Smooth muscle cell (in vitro differentiated cells): ENCODE measurements at regions not wholly inside any gene's neighbourhood (a gene's known extent, or its start where the extent isn't known, plus 50 kb on each side); places are given as distances from the start of the nearest gene placed in this dataset.
A peak's percentile ranks its signal among the peaks of the same experiment; 100 is the strongest.

ENCODE experiments used
- DNase-seq: peaks from one replicate; lab custom pipeline; 2025; ENCODE audit not compliant: unreplicated experiment; lab: John Stamatoyannopoulos, UW
- H2AFZ ChIP-seq: fragments of 200-600 bp; sonication (generic); 2 replicates; pipeline ENCODE4 v1.6.0; 2016; ENCODE audit warnings: antibody characterized with exemption, low read depth, mild to moderate bottlenecking
- H3F3A ChIP-seq: fragments of 200-600 bp; sonication (generic); 2 replicates; pipeline ENCODE4 v1.6.0; 2017; ENCODE audit warnings: antibody characterized with exemption, low read depth
- H3K27ac ChIP-seq: fragments of 200-600 bp; sonication (generic); 2 replicates; pipeline ENCODE4 v1.5.1; 2016; ENCODE audit warnings: low read depth, mild to moderate bottlenecking
- H3K27me3 ChIP-seq: fragments of 200-600 bp; sonication (generic); 2 replicates; pipeline ENCODE4 v1.6.1; 2016; ENCODE audit warnings: low read depth, mild to moderate bottlenecking
- H3K36me3 ChIP-seq: fragments of 200-600 bp; sonication (generic); 2 replicates; pipeline ENCODE4 v1.5.1; 2016; ENCODE audit warnings: low read depth
- H3K4me1 ChIP-seq: fragments of 200-600 bp; sonication (generic); 2 replicates; pipeline ENCODE4 v1.5.1; 2016; ENCODE audit warnings: low read depth
- H3K4me2 ChIP-seq: fragments of 200-600 bp; sonication (generic); 2 replicates; pipeline ENCODE4 v1.6.0; 2016; ENCODE audit warnings: mild to moderate bottlenecking
- H3K4me3 ChIP-seq: fragments of 200-600 bp; sonication (generic); 2 replicates; pipeline ENCODE4 v1.5.1; 2016; ENCODE audit warnings: mild to moderate bottlenecking
- H3K79me2 ChIP-seq: fragments of 200-600 bp; sonication (generic); 2 replicates; pipeline ENCODE4 v1.6.0; 2016; ENCODE audit warnings: low read depth, mild to moderate bottlenecking
- H3K9ac ChIP-seq: fragments of 200-600 bp; sonication (generic); 2 replicates; pipeline ENCODE4 v1.6.0; 2016; ENCODE audit warnings: low read depth
- H3K9me3 ChIP-seq: fragments of 200-600 bp; sonication (generic); replicated peaks from 2 replicates; pipeline ENCODE4 v1.5.1; 2016; ENCODE audit warnings: low read depth
- H4K20me1 ChIP-seq: fragments of 200-600 bp; sonication (generic); 2 replicates; pipeline ENCODE4 v1.6.0; 2016; ENCODE audit warnings: low read depth
- WGBS: methylation state at CpG from one replicate; pipeline ENCODE4 v1.1.7; 2016; ENCODE audit warnings: low lambda C conversion rate; 5-methylcytosine and 5-hydroxymethylcytosine counted together
- TF ChIP-seq, protein P1 (sequence below): fragments of 200-600 bp; sonication (generic); IDR thresholded peaks from 2 replicates; pipeline ENCODE4 v1.5.1; 2017; ENCODE audit warnings: borderline replicate concordance, mild to moderate bottlenecking, antibody characterized with exemption; ENCODE audit not compliant: insufficient read depth, poor library complexity, severe bottlenecking

DNA sequence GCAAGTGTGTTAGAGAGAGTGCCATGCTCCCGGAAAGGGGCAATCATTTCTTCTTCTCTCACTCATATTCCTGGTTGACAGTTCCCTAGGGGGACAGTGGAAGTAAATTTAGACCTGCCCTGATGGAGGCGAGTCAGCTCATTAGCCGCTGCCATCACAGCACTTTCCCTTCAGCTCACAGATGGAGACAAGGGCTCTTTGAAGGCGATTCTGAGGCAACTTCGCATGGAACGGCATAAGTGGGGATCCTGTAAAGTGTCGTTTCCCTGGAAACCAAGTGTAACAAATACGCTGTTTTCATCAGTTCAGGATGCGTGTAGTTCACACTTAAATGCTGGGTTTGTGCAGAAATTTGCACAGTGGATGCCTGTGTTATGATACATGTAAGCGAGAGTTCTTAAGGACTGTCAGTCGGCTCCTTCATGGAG lies 114.5 kb upstream of the TMPRSS15 start:
- H3K9me3 ChIP-seq = no peaks in the 10 kb centered on the region
- no peak overlapping the region for H3K4me3 ChIP-seq
- no peak for DNase-seq
- no peaks in the 10 kb centered on the region for H3K4me1 ChIP-seq
- TF ChIP-seq, protein P1, sequence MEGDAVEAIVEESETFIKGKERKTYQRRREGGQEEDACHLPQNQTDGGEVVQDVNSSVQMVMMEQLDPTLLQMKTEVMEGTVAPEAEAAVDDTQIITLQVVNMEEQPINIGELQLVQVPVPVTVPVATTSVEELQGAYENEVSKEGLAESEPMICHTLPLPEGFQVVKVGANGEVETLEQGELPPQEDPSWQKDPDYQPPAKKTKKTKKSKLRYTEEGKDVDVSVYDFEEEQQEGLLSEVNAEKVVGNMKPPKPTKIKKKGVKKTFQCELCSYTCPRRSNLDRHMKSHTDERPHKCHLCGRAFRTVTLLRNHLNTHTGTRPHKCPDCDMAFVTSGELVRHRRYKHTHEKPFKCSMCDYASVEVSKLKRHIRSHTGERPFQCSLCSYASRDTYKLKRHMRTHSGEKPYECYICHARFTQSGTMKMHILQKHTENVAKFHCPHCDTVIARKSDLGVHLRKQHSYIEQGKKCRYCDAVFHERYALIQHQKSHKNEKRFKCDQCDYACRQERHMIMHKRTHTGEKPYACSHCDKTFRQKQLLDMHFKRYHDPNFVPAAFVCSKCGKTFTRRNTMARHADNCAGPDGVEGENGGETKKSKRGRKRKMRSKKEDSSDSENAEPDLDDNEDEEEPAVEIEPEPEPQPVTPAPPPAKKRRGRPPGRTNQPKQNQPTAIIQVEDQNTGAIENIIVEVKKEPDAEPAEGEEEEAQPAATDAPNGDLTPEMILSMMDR = no peak
- no peaks in the 10 kb centered on the region for H3K27me3 ChIP-seq
- H4K20me1 ChIP-seq = no peaks in the 10 kb centered on the region
- H3K4me2 ChIP-seq = no peak overlapping the region
- no peak overlapping the region for H2AFZ ChIP-seq
- no peaks in the 10 kb centered on the region for H3K79me2 ChIP-seq
- H3K9ac ChIP-seq = no peak overlapping the region
- WGBS = 73% methylated on average over 11 of the region's 11 CpGs
- no peaks in the 10 kb centered on the region for H3F3A ChIP-seq
- no peaks in the 10 kb centered on the region for H3K36me3 ChIP-seq
- no peak overlapping the region for H3K27ac ChIP-seq

DNA sequence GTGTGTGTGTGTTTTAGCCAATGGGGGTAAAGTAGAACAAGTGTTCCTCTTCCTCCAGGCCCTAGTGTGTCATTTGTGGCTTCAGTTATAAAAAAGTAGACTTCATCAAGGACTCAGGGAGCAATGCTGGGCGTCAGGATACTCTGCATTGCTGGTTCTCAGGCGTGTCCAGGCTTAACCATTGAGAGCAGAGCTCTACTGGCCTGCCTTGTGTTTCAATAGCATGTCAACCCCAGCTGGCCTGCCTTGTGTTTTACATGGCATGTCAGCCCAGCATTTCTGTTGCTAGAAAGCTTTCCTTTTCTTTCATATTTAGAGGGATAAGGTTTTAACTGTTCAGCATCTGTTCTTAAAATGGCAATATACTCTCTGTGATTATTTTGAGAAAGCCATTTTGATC lies 117.6 kb upstream of the TMPRSS15 start:
- H3K36me3 ChIP-seq = no peaks in the 10 kb centered on the region
- TF ChIP-seq, protein P1 = no peak
- no peak overlapping the region for H2AFZ ChIP-seq
- no peak for DNase-seq
- H3K27me3 ChIP-seq = no peaks in the 10 kb centered on the region
- H4K20me1 ChIP-seq = no peaks in the 10 kb centered on the region
- H3K9me3 ChIP-seq = no peaks in the 10 kb centered on the region
- no peak overlapping the region for H3K4me3 ChIP-seq
- no peak overlapping the region for H3K4me2 ChIP-seq
- H3K79me2 ChIP-seq = no peaks in the 10 kb centered on the region
- 28% methylated on average over 2 of the region's 2 CpGs for WGBS
- no peaks in the 10 kb centered on the region for H3F3A ChIP-seq
- H3K9ac ChIP-seq = no peak overlapping the region
- H3K4me1 ChIP-seq = no peaks in the 10 kb centered on the region
- no peak overlapping the region for H3K27ac ChIP-seq

DNA sequence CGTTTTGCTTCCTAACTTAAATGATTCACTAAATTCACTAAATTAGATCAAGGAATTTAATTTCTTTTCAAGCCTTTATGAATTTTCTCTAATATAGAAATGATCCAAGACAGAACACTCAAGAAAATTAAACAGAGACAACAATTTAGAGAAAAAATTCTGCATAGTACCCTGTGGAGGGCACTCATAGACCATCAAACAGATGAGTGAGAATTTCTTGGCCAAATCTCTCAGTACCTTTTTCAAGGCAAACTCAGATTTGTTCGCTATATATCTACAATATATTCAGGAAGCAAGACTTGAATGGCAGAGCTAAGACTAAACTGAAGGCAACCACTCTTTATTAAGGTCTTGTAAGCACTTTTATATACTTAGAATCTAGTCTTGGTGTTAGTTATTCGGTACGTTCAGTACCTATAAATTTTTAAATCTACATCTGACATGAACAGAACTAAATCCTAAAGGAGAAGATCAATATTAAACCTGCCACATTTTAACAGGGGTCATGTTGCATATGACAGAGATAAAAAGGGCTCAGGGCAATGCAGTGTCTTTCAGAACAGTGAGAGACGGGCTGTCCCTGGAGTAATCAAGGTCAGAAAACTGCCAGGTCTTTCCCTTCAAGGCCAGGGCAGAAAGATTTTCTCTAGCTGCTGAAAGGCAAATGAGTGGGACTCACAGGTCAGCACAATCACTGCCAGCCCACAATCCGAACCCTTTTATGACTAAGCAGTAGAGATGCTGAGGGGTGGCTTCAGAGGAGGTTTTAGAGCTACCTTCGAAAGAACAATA lies 118.8 kb upstream of the TMPRSS15 start:
- H3F3A ChIP-seq = no peaks in the 10 kb centered on the region
- no peak overlapping the region for H2AFZ ChIP-seq
- no peaks in the 10 kb centered on the region for H3K79me2 ChIP-seq
- H3K9me3 ChIP-seq = no peaks in the 10 kb centered on the region
- no peak for DNase-seq
- no peak overlapping the region for H3K9ac ChIP-seq
- TF ChIP-seq, protein P1 = peak; percentile 28
- H4K20me1 ChIP-seq = no peaks in the 10 kb centered on the region
- H3K4me2 ChIP-seq = no peak overlapping the region
- H3K36me3 ChIP-seq = no peaks in the 10 kb centered on the region
- 78% methylated on average over 7 of the region's 7 CpGs for WGBS
- no peak overlapping the region for H3K4me3 ChIP-seq
- H3K27me3 ChIP-seq = no peaks in the 10 kb centered on the region
- H3K27ac ChIP-seq = no peak overlapping the region
- H3K4me1 ChIP-seq = no peaks in the 10 kb centered on the region
